ENCODE measurements at regions not wholly inside any gene's neighbourhood (a gene's known extent, or its start where the extent isn't known, plus 50 kb on each side); places are given as distances from the start of the nearest gene placed in this dataset.

DNA sequence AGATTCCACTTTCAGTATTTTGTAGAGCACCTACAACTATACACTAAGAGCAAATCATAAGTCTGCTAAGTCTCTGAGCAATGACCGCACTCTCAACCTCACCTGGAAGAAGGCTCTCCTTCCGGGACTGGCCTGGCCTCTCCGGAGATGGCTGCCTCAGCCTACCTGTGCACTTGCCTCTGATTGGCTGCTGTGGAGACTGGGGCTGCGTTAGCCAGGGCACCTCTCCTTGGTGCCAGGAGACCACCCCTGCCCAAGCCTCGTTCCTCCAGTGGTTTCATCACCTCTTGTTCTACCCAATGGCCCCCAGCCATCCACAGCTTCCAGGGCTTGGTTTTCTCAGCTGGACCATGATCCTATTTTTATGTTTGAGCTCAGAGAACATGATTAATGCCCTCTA, 64.7 kb upstream of the JDP2 start:
- H3K36me3 Mint-ChIP-seq (ENCODE audit: low read depth), result no peaks in the 10 kb centered on the region
- H3K9me3 Mint-ChIP-seq, result no peaks in the 10 kb centered on the region
- H3K4me3 Mint-ChIP-seq, result no peak overlapping the region
- H3K4me1 Mint-ChIP-seq (ENCODE audit: low read depth), result peaks cover 4% of the 10 kb centered on the region
- peaks cover 3% of the 10 kb centered on the region for H3K27me3 Mint-ChIP-seq
- no peak overlapping the region for H3K27ac Mint-ChIP-seq

DNA sequence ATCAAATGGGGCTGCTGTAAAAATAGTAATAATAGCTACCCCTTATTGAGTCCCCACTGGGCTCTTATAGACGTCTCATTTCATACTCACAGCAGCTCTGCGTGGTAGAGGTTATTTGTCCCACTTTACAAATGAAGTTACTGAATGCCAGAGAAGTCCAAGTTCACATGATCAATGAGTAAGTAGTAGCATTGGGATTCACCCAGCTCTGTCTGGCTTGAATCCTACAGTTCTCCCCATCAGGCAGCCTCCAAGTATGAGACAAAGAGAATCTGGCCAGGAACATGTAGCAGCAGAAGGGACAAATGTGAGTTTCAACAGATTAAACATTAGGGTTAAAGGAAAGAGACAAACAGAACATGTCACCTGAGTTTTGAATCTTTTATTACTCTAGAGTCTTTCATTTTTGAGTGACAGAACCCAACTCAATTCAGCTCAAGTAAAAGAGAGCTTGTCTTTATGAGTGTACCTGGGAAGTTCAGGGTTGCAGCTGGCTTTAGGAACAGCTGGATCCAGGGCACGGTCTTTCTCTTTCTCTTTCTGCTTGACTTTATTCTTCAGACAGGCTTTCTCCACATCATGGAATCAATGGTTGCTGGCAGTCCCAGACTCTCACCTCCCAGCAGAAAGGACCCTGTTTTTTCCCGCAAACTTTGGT, 64.1 kb upstream of the JDP2 start:
- Mint-ChIP-seq H3K36me3 (ENCODE audit: low read depth) (no peaks in the 10 kb centered on the region), H3K4me3 (no peak overlapping the region), H3K9me3 (no peaks in the 10 kb centered on the region), H3K27me3 (peaks cover 3% of the 10 kb centered on the region), H3K4me1 (ENCODE audit: low read depth) (peaks cover 4% of the 10 kb centered on the region), H3K27ac (no peak overlapping the region)

DNA sequence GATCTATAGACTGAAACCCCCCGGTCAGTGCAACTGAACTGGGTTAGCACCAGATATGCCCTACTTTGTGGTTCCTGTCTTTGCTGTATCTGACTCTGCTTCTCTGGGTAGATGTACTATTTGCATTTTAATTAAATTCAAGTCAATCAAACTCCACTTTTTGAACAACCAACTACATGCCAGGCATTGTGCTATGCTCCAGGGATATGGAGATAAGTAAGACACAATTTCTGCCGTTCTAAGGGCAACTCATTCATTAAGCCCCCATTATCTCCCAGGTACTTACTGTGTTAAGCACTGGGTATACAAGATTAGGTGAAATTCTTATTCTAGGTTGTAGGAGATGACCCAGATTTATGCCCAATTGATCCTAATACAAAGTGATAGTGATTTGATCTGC, 62.7 kb upstream of the JDP2 start:
- no peak overlapping the region for H3K4me3 Mint-ChIP-seq
- no peaks in the 10 kb centered on the region for H3K9me3 Mint-ChIP-seq
- H3K36me3 Mint-ChIP-seq (ENCODE audit: low read depth), result no peaks in the 10 kb centered on the region
- H3K27me3 Mint-ChIP-seq, result peaks cover 3% of the 10 kb centered on the region
- peaks cover 4% of the 10 kb centered on the region for H3K4me1 Mint-ChIP-seq (ENCODE audit: low read depth)
- H3K27ac Mint-ChIP-seq, result no peak overlapping the region

DNA sequence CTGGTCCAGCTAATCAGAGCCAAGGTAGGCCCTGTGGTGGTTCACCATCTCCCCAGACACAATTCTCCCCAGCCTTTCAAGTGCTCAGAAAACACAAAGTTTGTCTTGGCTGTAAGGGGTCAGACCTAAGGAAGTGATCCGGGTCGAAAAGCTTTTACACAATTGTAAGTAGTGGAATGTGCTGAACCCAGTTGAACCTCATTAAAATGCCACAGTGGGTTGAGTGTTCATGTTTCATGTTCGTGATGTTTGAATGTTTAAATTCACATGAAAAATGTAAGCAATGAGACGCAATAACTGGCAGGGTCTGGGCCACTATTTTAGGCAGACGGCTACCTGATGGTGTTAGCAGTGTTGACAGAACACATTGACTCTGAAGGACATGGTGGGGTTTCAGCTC, 60.9 kb upstream of the JDP2 start:
- H3K4me1 Mint-ChIP-seq (ENCODE audit: low read depth), result peaks cover 4% of the 10 kb centered on the region
- no peak overlapping the region for H3K4me3 Mint-ChIP-seq
- no peaks in the 10 kb centered on the region for H3K36me3 Mint-ChIP-seq (ENCODE audit: low read depth)
- peaks cover 3% of the 10 kb centered on the region for H3K27me3 Mint-ChIP-seq
- H3K27ac Mint-ChIP-seq, result no peak overlapping the region
- H3K9me3 Mint-ChIP-seq, result no peaks in the 10 kb centered on the region

DNA sequence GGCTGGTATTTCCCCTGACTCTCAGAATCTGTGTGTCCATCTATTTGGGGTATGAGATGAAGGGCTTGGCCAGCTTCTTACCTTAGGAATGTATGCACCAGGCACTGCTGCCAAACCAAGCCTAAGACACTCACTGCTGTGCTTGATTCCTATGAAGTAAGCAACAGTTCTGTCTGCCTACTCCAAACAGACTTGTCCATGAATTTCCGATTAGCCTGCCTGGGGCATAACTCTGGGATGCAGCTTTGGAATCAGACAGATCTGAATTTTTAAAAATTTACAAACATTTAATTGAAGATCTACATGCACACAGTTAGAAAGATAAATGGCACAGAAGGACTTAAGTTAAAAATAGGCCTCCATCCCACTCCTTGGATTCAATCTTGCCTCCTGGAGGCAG, 59.5 kb upstream of the JDP2 start:
- H3K4me3 Mint-ChIP-seq, result no peak overlapping the region
- no peaks in the 10 kb centered on the region for H3K36me3 Mint-ChIP-seq (ENCODE audit: low read depth)
- H3K9me3 Mint-ChIP-seq, result no peaks in the 10 kb centered on the region

DNA sequence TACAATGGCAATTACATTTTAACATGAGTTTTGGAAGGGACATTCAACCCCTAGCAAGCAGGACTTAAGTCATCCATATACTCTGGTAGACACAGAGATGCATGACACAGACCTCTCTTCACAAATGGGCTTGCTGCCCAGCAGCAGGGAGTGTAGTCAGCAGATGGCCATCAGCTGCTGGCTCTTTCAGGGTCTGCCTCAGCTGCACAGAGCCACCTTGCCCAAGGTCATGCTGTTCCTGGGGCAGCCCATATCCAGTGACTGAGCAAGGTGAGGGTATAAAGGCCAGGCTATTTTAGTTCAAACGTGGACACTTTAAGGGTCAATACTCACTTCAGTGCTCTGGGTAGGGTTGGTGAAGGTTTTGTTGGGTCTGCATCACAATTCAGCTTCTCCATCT, 58.3 kb upstream of the JDP2 start:
- no peak overlapping the region for H3K4me3 Mint-ChIP-seq
- H3K27me3 Mint-ChIP-seq, result peaks cover 3% of the 10 kb centered on the region
- peaks cover 4% of the 10 kb centered on the region for H3K4me1 Mint-ChIP-seq (ENCODE audit: low read depth)
- H3K27ac Mint-ChIP-seq, result no peak overlapping the region
- no peaks in the 10 kb centered on the region for H3K36me3 Mint-ChIP-seq (ENCODE audit: low read depth)
- no peaks in the 10 kb centered on the region for H3K9me3 Mint-ChIP-seq

More for the DNA sequence above, 59.5 kb upstream of the JDP2 start:
- peaks cover 3% of the 10 kb centered on the region for H3K27me3 Mint-ChIP-seq
- peaks cover 4% of the 10 kb centered on the region for H3K4me1 Mint-ChIP-seq (ENCODE audit: low read depth)
- H3K27ac Mint-ChIP-seq, result no peak overlapping the region

DNA sequence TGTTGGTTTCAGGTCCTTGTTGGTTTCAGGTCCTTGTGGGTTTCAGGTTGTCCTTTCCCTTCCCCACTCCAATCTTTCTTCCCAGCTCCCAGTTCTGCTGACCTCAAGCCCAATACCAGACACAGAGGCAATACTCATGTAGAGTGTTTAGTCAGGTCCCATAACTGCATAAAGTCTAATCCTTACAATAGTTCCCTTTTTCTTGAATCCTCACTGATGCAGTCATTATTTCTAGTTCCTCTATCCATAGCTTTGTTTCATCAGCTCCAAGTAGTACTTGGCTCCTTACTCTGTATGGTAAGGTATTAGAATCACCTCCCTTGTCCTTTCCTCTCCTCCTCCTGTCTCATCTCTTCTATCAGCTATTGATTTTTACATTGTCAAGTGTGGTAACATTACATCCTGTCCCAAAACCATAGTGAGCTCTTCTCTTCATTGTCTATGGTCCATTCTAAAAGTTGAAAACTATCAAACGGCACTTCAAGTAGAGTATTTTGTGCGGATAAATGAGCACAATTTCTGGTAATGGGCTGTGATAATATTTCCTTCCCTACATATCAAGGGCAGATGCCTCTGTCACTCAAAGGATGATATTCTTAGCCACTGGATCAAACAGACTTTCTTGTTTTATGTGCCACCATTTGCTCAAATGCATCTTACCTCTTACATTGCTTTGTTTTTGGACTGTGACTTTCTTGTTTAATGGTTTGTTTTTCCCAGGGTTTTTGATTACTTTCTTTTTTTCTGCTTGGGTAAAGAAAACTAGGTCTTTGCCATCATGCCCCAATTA, 57.2 kb upstream of the JDP2 start:
- Mint-ChIP-seq H3K27me3 (peaks cover 3% of the 10 kb centered on the region), H3K4me1 (ENCODE audit: low read depth) (no peaks in the 10 kb centered on the region), H3K27ac (no peak overlapping the region), H3K4me3 (no peak overlapping the region), H3K9me3 (no peaks in the 10 kb centered on the region), H3K36me3 (ENCODE audit: low read depth) (no peaks in the 10 kb centered on the region)

DNA sequence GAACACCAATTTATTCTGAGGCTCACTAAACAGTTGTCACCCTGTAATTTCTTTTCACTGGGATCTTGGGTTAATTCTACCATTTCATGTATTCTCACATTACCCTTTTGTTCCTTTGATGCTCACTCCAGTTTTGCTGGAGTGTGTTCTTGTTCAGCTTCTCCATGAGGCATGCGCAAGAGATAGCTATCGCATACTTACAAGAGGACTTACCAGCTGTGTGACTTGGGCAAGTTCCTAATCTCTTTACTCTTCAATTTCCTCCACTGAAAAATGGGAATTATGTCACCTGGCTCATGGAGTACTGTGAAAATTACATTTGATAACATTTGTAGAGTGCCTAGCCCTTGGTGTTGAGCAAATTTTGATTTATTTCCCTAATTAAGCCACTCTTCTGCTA, 56.5 kb upstream of the JDP2 start:
- Mint-ChIP-seq H3K36me3 (ENCODE audit: low read depth) (no peaks in the 10 kb centered on the region), H3K9me3 (no peaks in the 10 kb centered on the region), H3K4me1 (ENCODE audit: low read depth) (no peaks in the 10 kb centered on the region), H3K27ac (no peak overlapping the region), H3K4me3 (no peak overlapping the region), H3K27me3 (peaks cover 3% of the 10 kb centered on the region)

DNA sequence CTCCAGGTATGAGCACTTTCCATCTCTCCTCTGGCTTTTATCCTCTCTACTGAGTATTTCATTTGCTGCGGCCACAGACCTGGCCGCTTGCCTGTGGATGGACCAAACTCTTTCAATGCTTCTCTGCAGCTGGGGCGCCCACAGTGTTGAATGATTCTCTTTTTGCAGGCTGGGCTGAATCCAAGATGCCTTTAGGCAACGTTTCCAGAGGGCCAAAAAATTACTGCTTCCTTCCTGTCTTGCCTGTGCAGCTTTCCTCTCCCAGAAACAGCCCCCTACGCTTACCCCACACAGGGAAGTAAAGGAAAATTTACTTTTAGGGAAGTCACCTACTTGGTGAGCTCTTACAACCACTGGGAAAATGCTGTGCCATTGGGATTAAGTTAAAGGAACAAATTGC, 55.6 kb upstream of the JDP2 start:
- Mint-ChIP-seq H3K27me3 (no peaks in the 10 kb centered on the region), H3K27ac (no peak overlapping the region), H3K9me3 (no peaks in the 10 kb centered on the region)

DNA sequence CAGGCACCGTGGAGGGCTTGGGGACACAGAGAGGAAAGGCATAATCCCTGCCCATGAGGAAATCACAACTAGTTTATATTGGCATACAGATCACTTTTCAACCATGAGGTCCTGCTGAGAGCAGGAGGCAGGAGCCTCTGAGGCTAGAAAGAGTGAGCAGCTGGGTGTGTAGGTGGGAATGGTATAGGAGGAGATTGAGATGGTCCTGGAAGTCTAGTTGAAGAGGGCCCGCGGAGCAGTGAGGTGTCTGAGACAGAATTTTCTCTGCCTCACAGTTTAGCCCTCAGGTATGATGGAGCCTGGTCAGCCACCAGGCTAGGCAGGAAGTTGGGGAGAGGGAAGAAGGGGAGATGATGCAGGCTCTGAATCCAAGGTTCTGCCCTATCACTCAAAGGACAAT, 54.7 kb upstream of the JDP2 start:
- no peaks in the 10 kb centered on the region for H3K9me3 Mint-ChIP-seq
- H3K4me3 Mint-ChIP-seq, result no peak overlapping the region
- H3K4me1 Mint-ChIP-seq (ENCODE audit: low read depth), result no peaks in the 10 kb centered on the region
- H3K36me3 Mint-ChIP-seq (ENCODE audit: low read depth), result no peaks in the 10 kb centered on the region
- H3K27me3 Mint-ChIP-seq, result no peaks in the 10 kb centered on the region
- H3K27ac Mint-ChIP-seq, result no peak overlapping the region

More for the DNA sequence above, 55.6 kb upstream of the JDP2 start:
- Mint-ChIP-seq H3K4me3 (no peak overlapping the region), H3K36me3 (ENCODE audit: low read depth) (no peaks in the 10 kb centered on the region), H3K4me1 (ENCODE audit: low read depth) (no peaks in the 10 kb centered on the region)

DNA sequence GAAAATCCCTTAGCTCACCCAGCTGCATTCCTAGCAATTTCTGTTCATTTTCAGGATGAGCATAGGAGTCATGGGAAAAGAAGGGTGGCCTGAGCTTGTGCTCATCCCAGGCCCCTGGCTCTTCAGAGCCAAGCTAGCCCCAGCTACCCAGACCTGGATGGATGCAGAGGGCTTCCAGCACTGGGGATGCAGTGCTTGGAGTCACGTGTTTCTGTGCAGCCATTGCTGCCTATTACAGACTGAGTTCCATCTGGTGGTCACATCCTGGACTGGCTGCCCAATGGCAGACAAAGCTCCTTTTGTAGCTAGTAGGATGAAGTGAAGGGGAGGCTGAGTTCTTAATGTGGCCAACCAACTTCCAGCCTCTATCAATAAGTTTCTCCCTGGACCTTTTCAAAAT, 54.2 kb upstream of the JDP2 start:
- Mint-ChIP-seq H3K4me1 (ENCODE audit: low read depth) (no peaks in the 10 kb centered on the region), H3K36me3 (ENCODE audit: low read depth) (no peaks in the 10 kb centered on the region), H3K4me3 (no peak overlapping the region), H3K27me3 (no peaks in the 10 kb centered on the region), H3K27ac (no peak overlapping the region), H3K9me3 (no peaks in the 10 kb centered on the region)

DNA sequence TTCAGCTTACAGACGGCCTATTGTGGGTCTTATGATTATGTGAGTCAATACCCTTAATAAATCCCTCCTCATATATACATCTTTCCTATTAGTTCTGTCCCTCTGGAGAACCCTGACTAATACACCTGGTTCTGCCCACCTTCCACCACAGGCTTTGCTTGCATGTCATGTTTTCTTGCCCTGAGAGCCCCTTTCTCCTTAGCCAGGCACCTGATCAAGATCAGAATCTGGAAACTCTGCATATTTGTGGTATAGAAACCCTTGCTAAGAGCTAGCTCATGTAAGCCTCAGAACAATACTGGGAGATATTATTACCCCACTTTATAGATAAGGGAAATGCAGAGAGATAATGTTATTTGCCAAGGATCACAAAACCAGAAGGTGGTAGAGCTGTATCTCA, 52.9 kb upstream of the JDP2 start:
- Mint-ChIP-seq H3K9me3 (no peaks in the 10 kb centered on the region), H3K36me3 (ENCODE audit: low read depth) (no peaks in the 10 kb centered on the region), H3K4me1 (ENCODE audit: low read depth) (no peaks in the 10 kb centered on the region), H3K27me3 (no peaks in the 10 kb centered on the region), H3K27ac (no peak overlapping the region), H3K4me3 (no peak overlapping the region)

DNA sequence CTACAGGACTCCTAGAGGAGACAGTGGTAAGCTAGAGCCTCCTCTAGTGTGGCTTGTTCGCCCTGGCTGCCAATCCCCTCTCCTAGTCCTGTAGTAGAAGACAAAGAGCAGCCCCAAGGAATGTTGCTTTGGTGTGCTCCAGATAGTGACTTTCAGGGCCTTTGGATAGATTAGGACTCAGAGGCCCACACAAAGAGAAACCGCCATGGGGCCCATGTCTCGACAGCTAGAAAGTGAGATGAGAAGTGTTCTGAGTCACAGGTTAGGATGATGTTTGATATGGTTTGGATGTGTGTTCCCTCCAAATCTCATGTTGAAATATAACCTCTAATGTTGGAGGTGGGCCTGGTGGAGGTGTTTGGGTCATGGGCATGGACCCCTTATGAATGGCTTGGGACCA, 51.8 kb upstream of the JDP2 start:
- Mint-ChIP-seq H3K4me1 (ENCODE audit: low read depth) (no peaks in the 10 kb centered on the region), H3K27me3 (no peaks in the 10 kb centered on the region), H3K4me3 (no peak overlapping the region), H3K27ac (no peak overlapping the region), H3K36me3 (ENCODE audit: low read depth) (no peaks in the 10 kb centered on the region), H3K9me3 (no peaks in the 10 kb centered on the region)

All from stimulated activated naive CD8-positive, alpha-beta T cell treated with anti-CD3 and anti-CD28 coated beads, Interleukin-15, Interleukin-2, amounts not matched to agents 100 ng/mL and 50 ng/mL, for 24 hours (primary cell).